H1 (cell line): ENCODE measurements at regions not wholly inside any gene's neighbourhood (a gene's known extent, or its start where the extent isn't known, plus 50 kb on each side); places are given as distances from the start of the nearest gene placed in this dataset.

ENCODE experiments used
- CTCF ChIA-PET: fragments of 300-600 bp; sonication (Branson Sonifier 250); formaldehyde crosslinking; loops from one replicate; lab custom pipeline; 2021; ENCODE audit not compliant: partially characterized antibody; lab: Charles Lee
- POLR2A ChIA-PET: fragments of 300-600 bp; sonication (Branson Sonifier 250); formaldehyde crosslinking; loops from one replicate; lab custom pipeline; 2021; ENCODE audit warnings: inconsistent platforms; ENCODE audit not compliant: partially characterized antibody; lab: Charles Lee
- DNase-seq, 2 experiments: peaks; one replicate each; pipeline versions ENCODE4 v3.0.0 to v3.0.0-alpha.2; 2010 to 2022; ENCODE audit warnings: low spot score in 2 of 2, low read depth in 1 of 2, mixed read lengths in 1 of 2
- FAIRE-seq: peaks from 2 replicates; lab custom pipeline; 2011; peaks lifted over from hg19 to GRCh38; lab: Jason Lieb, UNC
- H2AFZ ChIP-seq: 2 replicates; pipeline ENCODE4 v1.8.1; 2012; ENCODE audit warnings: low read length, inconsistent platforms
- H2AK5ac ChIP-seq: 2 replicates; pipeline ENCODE4 v1.6.1; 2013; ENCODE audit warnings: low read depth, low read length
- H2BK120ac ChIP-seq: replicated peaks from 2 replicates; pipeline ENCODE3; 2013; ENCODE audit warnings: low read depth, low read length, inconsistent platforms
- H2BK12ac ChIP-seq: 2 replicates; pipeline ENCODE4 v1.6.1; 2013; ENCODE audit warnings: low read depth, low read length
- H2BK15ac ChIP-seq: 2 replicates; pipeline ENCODE4 v1.6.1; 2013; ENCODE audit warnings: low read length
- H2BK20ac ChIP-seq: 2 replicates; pipeline ENCODE4 v1.6.1; 2013; ENCODE audit warnings: low read length
- H2BK5ac ChIP-seq: 2 replicates; pipeline ENCODE4 v1.6.1; 2013; ENCODE audit warnings: low read depth, low read length
- H3K14ac ChIP-seq: 2 replicates; pipeline ENCODE4 v1.6.1; 2013; ENCODE audit warnings: inconsistent platforms; ENCODE audit not compliant: insufficient read length
- H3K18ac ChIP-seq: 2 replicates; pipeline ENCODE4 v1.6.1; 2013; ENCODE audit warnings: low read length; ENCODE audit errors: extremely low read depth
- H3K23ac ChIP-seq: 2 replicates; pipeline ENCODE4 v1.6.1; 2013; ENCODE audit warnings: inconsistent platforms; ENCODE audit not compliant: insufficient read length
- H3K23me2 ChIP-seq: 2 replicates; pipeline ENCODE4 v1.6.1; 2013; ENCODE audit warnings: low read depth, low read length
- H3K27ac ChIP-seq: 2 replicates; pipeline ENCODE4 v1.6.1; 2011; ENCODE audit warnings: low read depth, low read length, inconsistent platforms
- H3K27me3 ChIP-seq, 4 experiments: replicated peaks in 1 of 4; 1 replicate in 1 of 4; 2 replicates in 3 of 4; pipeline versions ENCODE4 v1.6.1 to v1.8.1; 2011 to 2013; ENCODE audit warnings: low read length in 3 of 4, mild to moderate bottlenecking in 3 of 4, inconsistent platforms in 2 of 4, mixed read lengths in 2 of 4, moderate library complexity in 1 of 4; ENCODE audit not compliant: control insufficient read depth in 3 of 4, insufficient read depth in 3 of 4; ENCODE audit errors: extremely low read depth in 1 of 4
- H3K36me3 ChIP-seq, 4 experiments: 2 replicates each; pipeline versions ENCODE4 v1.6.1 to v1.8.1; 2011 to 2013; ENCODE audit warnings: mild to moderate bottlenecking in 4 of 4, low read length in 3 of 4, moderate library complexity in 2 of 4, control low read depth in 1 of 4, inconsistent platforms in 1 of 4; ENCODE audit not compliant: insufficient read depth in 4 of 4, control insufficient read depth in 2 of 4
- H3K4ac ChIP-seq: replicated peaks from 2 replicates; pipeline ENCODE3; 2013; ENCODE audit warnings: low read length, low read depth, mixed read lengths, inconsistent platforms; ENCODE audit not compliant: insufficient read length
- H3K4me1 ChIP-seq, 4 experiments: replicated peaks in 1 of 4; 1 replicate in 1 of 4; 2 replicates in 3 of 4; pipeline versions ENCODE4 v1.6.1 to v1.8.1; 2011 to 2013; ENCODE audit warnings: low read length in 3 of 4, inconsistent platforms in 2 of 4, mixed read lengths in 1 of 4; ENCODE audit not compliant: insufficient read depth in 4 of 4, control insufficient read depth in 3 of 4
- H3K4me2 ChIP-seq, 2 experiments: 2 replicates each; pipeline versions ENCODE4 v1.6.1 to v1.8.1; 2011 to 2013; ENCODE audit warnings: low read depth in 2 of 2, low read length in 2 of 2, control low read depth in 1 of 2, inconsistent platforms in 1 of 2, mild to moderate bottlenecking in 1 of 2; ENCODE audit not compliant: insufficient read depth in 1 of 2
- H3K4me3 ChIP-seq, 4 experiments: fragments of 200-600, 300-600 bp in 1 of 4; sonication (generic), shearing (Covaris generic), sonication (Bioruptor Twin) in 1 of 4; 2 replicates each; pipeline versions ENCODE4 v1.5.1 to v1.8.1; 2011 to 2016; ENCODE audit warnings: low read length in 4 of 4, low read depth in 3 of 4, control low read depth in 2 of 4, inconsistent platforms in 2 of 4, mild to moderate bottlenecking in 2 of 4, mixed read lengths in 1 of 4, moderate library complexity in 1 of 4; ENCODE audit not compliant: insufficient read depth in 2 of 4; ENCODE audit errors: extremely low read depth in 1 of 4
- H3K56ac ChIP-seq: replicated peaks from 2 replicates; pipeline ENCODE3; 2013; ENCODE audit warnings: low read depth, mild to moderate bottlenecking, mixed read lengths, low read length, inconsistent platforms; ENCODE audit not compliant: insufficient read length
- H3K79me1 ChIP-seq: 2 replicates; pipeline ENCODE4 v1.6.1; 2013; ENCODE audit warnings: low read depth, low read length, control low read depth
- H3K79me2 ChIP-seq, 2 experiments: 2 replicates each; pipeline versions ENCODE4 v1.6.1 to v1.8.1; 2012 to 2013; ENCODE audit warnings: low read length in 2 of 2, mild to moderate bottlenecking in 2 of 2, inconsistent platforms in 1 of 2; ENCODE audit not compliant: insufficient read depth in 2 of 2, control insufficient read depth in 1 of 2
- H3K9ac ChIP-seq, 4 experiments: replicated peaks in 1 of 4; 1 replicate in 1 of 4; 2 replicates in 3 of 4; pipeline versions ENCODE4 v1.6.1 to v1.8.1; 2011 to 2013; ENCODE audit warnings: low read depth in 3 of 4, low read length in 3 of 4, control low read depth in 2 of 4, mild to moderate bottlenecking in 2 of 4, moderate library complexity in 2 of 4, inconsistent platforms in 1 of 4; ENCODE audit errors: extremely low read depth in 1 of 4
- H3K9me3 ChIP-seq, 2 experiments: 2 replicates each; pipeline versions ENCODE4 v1.6.1 to v1.8.1; 2012 to 2013; ENCODE audit warnings: mild to moderate bottlenecking in 2 of 2, moderate library complexity in 2 of 2, control low read depth in 1 of 2, inconsistent platforms in 1 of 2, low read depth in 1 of 2, low read length in 1 of 2, mixed read lengths in 1 of 2; ENCODE audit not compliant: insufficient read depth in 2 of 2
- H4K20me1 ChIP-seq, 2 experiments: replicated peaks in 1 of 2; 2 replicates each; pipeline versions ENCODE3 to v1.8.1; 2011 to 2013; ENCODE audit warnings: inconsistent platforms in 2 of 2, low read length in 2 of 2, mild to moderate bottlenecking in 1 of 2; ENCODE audit not compliant: insufficient read depth in 2 of 2, control insufficient read depth in 1 of 2
- H4K5ac ChIP-seq: 2 replicates; pipeline ENCODE4 v1.6.1; 2013; ENCODE audit warnings: low read length, low read depth, mixed read lengths, inconsistent platforms; ENCODE audit not compliant: insufficient read length
- H4K8ac ChIP-seq: 2 replicates; pipeline ENCODE4 v1.8.0; 2013; ENCODE audit warnings: mild to moderate bottlenecking, moderate library complexity, low read length, inconsistent platforms; ENCODE audit not compliant: insufficient read depth; ENCODE audit errors: extremely low read depth
- H4K91ac ChIP-seq: replicated peaks from 2 replicates; pipeline ENCODE3; 2013; ENCODE audit warnings: low read length, mixed read lengths, inconsistent platforms; ENCODE audit not compliant: insufficient read length
- CHD2 ChIP-seq: IDR thresholded peaks from 2 replicates; pipeline ENCODE4 v1.6.1; 2012; ENCODE audit warnings: low read length, improper control_type of control experiment
- CTBP2 ChIP-seq: IDR thresholded peaks from 2 replicates; pipeline ENCODE4 v1.7.0; 2011; ENCODE audit warnings: borderline replicate concordance, mild to moderate bottlenecking, moderate library complexity, mixed read lengths, low read length; ENCODE audit not compliant: insufficient read depth, insufficient read length
- CTCF ChIP-seq, 3 experiments: IDR thresholded peaks; 1 replicate in 2 of 3; 2 replicates in 1 of 3; pipeline versions ENCODE4 v1.5.1 to v1.6.1; 2011; ENCODE audit warnings: low read length in 3 of 3, mild to moderate bottlenecking in 3 of 3, inconsistent platforms in 2 of 3, low read depth in 1 of 3, moderate library complexity in 1 of 3; ENCODE audit not compliant: insufficient read depth in 1 of 3; ENCODE audit errors: control extremely low read depth in 1 of 3
- EGR1 ChIP-seq: IDR thresholded peaks from 2 replicates; pipeline ENCODE4 v1.6.1; 2011; ENCODE audit warnings: low read depth, low read length, borderline replicate concordance
- EZH2 ChIP-seq: fragments of 200-600 bp; sonication (generic); IDR thresholded peaks from 2 replicates; pipeline ENCODE4 v1.7.1; 2012; ENCODE audit warnings: low read depth, mild to moderate bottlenecking, moderate library complexity, low read length, inconsistent platforms; ENCODE audit not compliant: severe bottlenecking
- HDAC6 ChIP-seq: IDR thresholded peaks from one replicate; pipeline ENCODE4 v1.7.1; 2012; ENCODE audit warnings: low read depth, mild to moderate bottlenecking, inconsistent platforms, low read length, moderate library complexity
- MAX ChIP-seq: IDR thresholded peaks from 2 replicates; pipeline ENCODE4 v1.6.1; 2012; ENCODE audit warnings: inconsistent platforms
- SIN3A ChIP-seq, 2 experiments: IDR thresholded peaks in 1 of 2; conservative IDR thresholded peaks in 1 of 2; 2 replicates each; pipeline ENCODE4 v1.6.1; 2011 to 2012; ENCODE audit warnings: low read length in 2 of 2, improper control_type of control experiment in 1 of 2, low read depth in 1 of 2, mild to moderate bottlenecking in 1 of 2
- SIX5 ChIP-seq: IDR thresholded peaks from 2 replicates; pipeline ENCODE4 v1.6.1; 2011; ENCODE audit warnings: mild to moderate bottlenecking, low read depth, low read length
- SRF ChIP-seq: IDR thresholded peaks from 2 replicates; pipeline ENCODE4 v1.6.1; 2011; ENCODE audit warnings: mild to moderate bottlenecking, low read depth, low read length, moderate library complexity
- TCF12 ChIP-seq: IDR thresholded peaks from 2 replicates; pipeline ENCODE4 v1.6.1; 2011; ENCODE audit warnings: low read depth, mild to moderate bottlenecking, low read length
- TEAD4 ChIP-seq: IDR thresholded peaks from 2 replicates; pipeline ENCODE4 v1.6.1; 2012; ENCODE audit warnings: low read depth, low read length, inconsistent platforms, mixed read lengths
- WGBS, 2 experiments: shearing (Covaris generic) in 1 of 2; methylation state at CpG; one replicate each; pipeline versions ENCODE4 v1.1.6 to v1.1.7; 2013 to 2015; ENCODE audit warnings: low lambda C conversion rate in 2 of 2, mixed read lengths in 2 of 2, inconsistent platforms in 1 of 2, low coverage in 1 of 2, missing lambda C conversion rate in 1 of 2; ENCODE audit not compliant: insufficient replicate concordance in 2 of 2, insufficient coverage in 1 of 2, insufficient read length in 1 of 2; ENCODE audit errors: extremely low coverage in 1 of 2, missing lambda C conversion rate in 1 of 2; 5-methylcytosine and 5-hydroxymethylcytosine counted together

GRCh38 chr15:69757186-69757585 lies 304.6 kb downstream of the RPLP1 start:
- POLR2A ChIA-PET = interaction anchor here (0.6 to 0.9 kb wide), 2 partner anchors 63 to 231 kb away, joined by 3 read pairs; no protein-coding TSS in a partner anchor
- Histone ChIP-seq H4K8ac (no peak overlapping the region), H3K27me3 (no peaks in the 10 kb centered on the region), H2AFZ (no peak overlapping the region), H3K14ac (no peak overlapping the region), H3K4me1 (peaks cover 0 to 6% (median 3%) of the 10 kb centered on the region in 4 experiments; a peak in 3 of 7 replicates), H3K23me2 (no peaks in the 10 kb centered on the region; the same call in 1 of the 2 replicates), H2BK5ac (no peak overlapping the region), H4K91ac (no peak overlapping the region), H3K27ac (no peak overlapping the region), H3K36me3 (no peaks in the 10 kb centered on the region), H3K56ac (no peak overlapping the region), H3K9ac (no peak overlapping the region), H3K9me3 (0 out of 4 replicates have a peak, but pooled peaks cover 0 to 2% of the 10 kb centered on the region in 2 experiments), H2BK120ac (no peak overlapping the region), H3K23ac (no peak overlapping the region), H2BK20ac (no peak overlapping the region), H3K18ac (no peak overlapping the region), H2BK15ac (no peak overlapping the region), H3K4me2 (no peak overlapping the region), H2BK12ac (no peak overlapping the region), H3K4me3 (no peak overlapping the region), H2AK5ac (no peak overlapping the region), H3K79me2 (no peaks in the 10 kb centered on the region), H4K5ac (no peak overlapping the region), H3K4ac (no peak overlapping the region), H4K20me1 (no peaks in the 10 kb centered on the region), H3K79me1 (no peaks in the 10 kb centered on the region)
- TF ChIP-seq EGR1 (no peak), MAX (no peak), HDAC6 (no peak), SIX5 (no peak), EZH2 (no peak), SIN3A (conservative IDR thresholded peaks at IDR 0.05 in 1 of 2, IDR thresholded peaks at IDR 0.05 in 1 of 2; ENCODE audit: low read depth in 1 of 2, low read length in 2 of 2) (no peak), TEAD4 (no peak), TCF12 (no peak), SRF (no peak), CTCF (IDR thresholded peaks at IDR 0.05; ENCODE audit: control extremely low read depth in 1 of 3, insufficient read depth in 1 of 3, low read depth in 1 of 3, low read length in 3 of 3) (no peak), CTBP2 (no peak), CHD2 (no peak)
- CTCF ChIA-PET = interaction anchor here (1.0 to 1.3 kb wide), 3 partner anchors 9 to 29 kb away, joined by 3 read pairs; no protein-coding TSS in a partner anchor
- no peak for FAIRE-seq
- no peak for DNase-seq
- 83% methylated on average over 6 of the region's 6 CpGs; no CpG with 5 or more reads in 1 of the 2 experiments for WGBS, 2 experiments
